ENCODE measurements at regions not wholly inside any gene's neighbourhood (a gene's known extent, or its start where the extent isn't known, plus 50 kb on each side); places are given as distances from the start of the nearest gene placed in this dataset.

GRCh38 chr13:103196356-103196755 lies 130.1 kb upstream of the SLC10A2 start:
- in situ Hi-C loops (cut with HindIII; ENCODE audit: low sequenced_read_pairs) = no loop called here

GRCh38 chr13:103195762-103196161 lies 129.5 kb upstream of the SLC10A2 start:
- in situ Hi-C loops (cut with HindIII; ENCODE audit: low sequenced_read_pairs) = no loop called here

GRCh38 chr13:103194871-103195270 lies 128.7 kb upstream of the SLC10A2 start:
- in situ Hi-C loops (cut with HindIII; ENCODE audit: low sequenced_read_pairs) = no loop called here

GRCh38 chr13:103192511-103193135 lies 126.4 kb upstream of the SLC10A2 start:
- in situ Hi-C loops (cut with HindIII; ENCODE audit: low sequenced_read_pairs) = no loop called here

GRCh38 chr13:103190841-103191240 lies 124.6 kb upstream of the SLC10A2 start:
- in situ Hi-C loops (cut with HindIII; ENCODE audit: low sequenced_read_pairs) = no loop called here

GRCh38 chr13:103188713-103189326 lies 122.6 kb upstream of the SLC10A2 start:
- in situ Hi-C loops (cut with HindIII; ENCODE audit: low sequenced_read_pairs) = no loop called here

GRCh38 chr13:103187721-103188156 lies 121.5 kb upstream of the SLC10A2 start:
- in situ Hi-C loops (cut with HindIII; ENCODE audit: low sequenced_read_pairs) = no loop called here

- in situ Hi-C loops (cut with HindIII; ENCODE audit: low sequenced_read_pairs) = no loop called here
Observed at GRCh38 chr13:103184413-103184812, 118.2 kb upstream of the SLC10A2 start.

GRCh38 chr13:103178986-103179943 lies 113.0 kb upstream of the SLC10A2 start:
- in situ Hi-C loops (cut with HindIII; ENCODE audit: low sequenced_read_pairs) = no loop called here

- in situ Hi-C loops (cut with HindIII; ENCODE audit: low sequenced_read_pairs) = no loop called here
Observed at GRCh38 chr13:103174966-103175365, 108.7 kb upstream of the SLC10A2 start.

GRCh38 chr13:103168901-103169508 lies 102.8 kb upstream of the SLC10A2 start:
- in situ Hi-C loops (cut with HindIII; ENCODE audit: low sequenced_read_pairs) = no loop called here

- in situ Hi-C loops (cut with HindIII; ENCODE audit: low sequenced_read_pairs) = no loop called here
Observed at GRCh38 chr13:103164251-103164650, 98.0 kb upstream of the SLC10A2 start.

GRCh38 chr13:103161476-103161875 lies 95.3 kb upstream of the SLC10A2 start:
- in situ Hi-C loops (cut with HindIII; ENCODE audit: low sequenced_read_pairs) = no loop called here

GRCh38 chr13:103157434-103158145 lies 91.4 kb upstream of the SLC10A2 start:
- in situ Hi-C loops (cut with HindIII; ENCODE audit: low sequenced_read_pairs) = no loop called here

GRCh38 chr13:103157016-103157415 lies 90.8 kb upstream of the SLC10A2 start:
- in situ Hi-C loops (cut with HindIII; ENCODE audit: low sequenced_read_pairs) = no loop called here

- in situ Hi-C loops (cut with HindIII; ENCODE audit: low sequenced_read_pairs) = no loop called here
Observed at GRCh38 chr13:103156346-103156998, 90.3 kb upstream of the SLC10A2 start.

GRCh38 chr13:103153466-103153865 lies 87.2 kb upstream of the SLC10A2 start:
- in situ Hi-C loops (cut with HindIII; ENCODE audit: low sequenced_read_pairs) = no loop called here

GRCh38 chr13:103147961-103148360 lies 81.7 kb upstream of the SLC10A2 start:
- in situ Hi-C loops (cut with HindIII; ENCODE audit: low sequenced_read_pairs) = no loop called here

- in situ Hi-C loops (cut with HindIII; ENCODE audit: low sequenced_read_pairs) = no loop called here
Observed at GRCh38 chr13:103145442-103145841, 79.2 kb upstream of the SLC10A2 start.

- in situ Hi-C loops (cut with HindIII; ENCODE audit: low sequenced_read_pairs) = no loop called here
Observed at GRCh38 chr13:103143432-103143831, 77.2 kb upstream of the SLC10A2 start.
